GM19025 (cell line): ENCODE measurements at regions not wholly inside any gene's neighbourhood (a gene's known extent, or its start where the extent isn't known, plus 50 kb on each side); places are given as distances from the start of the nearest gene placed in this dataset.

ENCODE experiments used
- ATAC-seq: cut with Tn5 transposase; IDR thresholded peaks from one replicate; pipeline ENCODE4 v1.9.1; 2021; ENCODE audit warnings: mild to moderate bottlenecking, low read depth, moderate library complexity; ENCODE audit not compliant: unreplicated experiment

DNA sequence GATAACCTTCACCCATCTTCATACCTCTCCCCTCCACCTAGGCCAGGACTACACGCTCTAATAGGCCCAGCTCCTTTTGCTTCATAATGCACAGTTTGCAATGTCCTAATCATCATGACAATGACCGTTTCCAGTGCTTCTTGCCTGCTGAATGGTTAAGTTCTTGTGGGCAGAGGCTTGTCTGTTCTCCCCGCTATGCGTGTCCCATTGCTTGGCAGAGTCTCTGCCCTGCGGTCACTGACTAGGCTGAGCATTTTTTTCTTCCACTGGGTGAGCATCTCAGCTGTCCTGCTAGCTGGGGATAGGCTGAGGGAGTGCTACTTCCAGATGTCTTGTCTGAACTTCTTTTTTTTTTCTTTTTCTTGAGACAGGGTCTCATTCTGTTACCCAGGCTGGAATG is 314.7 kb downstream of the UQCRFS1 start:
- no peak for ATAC-seq

DNA sequence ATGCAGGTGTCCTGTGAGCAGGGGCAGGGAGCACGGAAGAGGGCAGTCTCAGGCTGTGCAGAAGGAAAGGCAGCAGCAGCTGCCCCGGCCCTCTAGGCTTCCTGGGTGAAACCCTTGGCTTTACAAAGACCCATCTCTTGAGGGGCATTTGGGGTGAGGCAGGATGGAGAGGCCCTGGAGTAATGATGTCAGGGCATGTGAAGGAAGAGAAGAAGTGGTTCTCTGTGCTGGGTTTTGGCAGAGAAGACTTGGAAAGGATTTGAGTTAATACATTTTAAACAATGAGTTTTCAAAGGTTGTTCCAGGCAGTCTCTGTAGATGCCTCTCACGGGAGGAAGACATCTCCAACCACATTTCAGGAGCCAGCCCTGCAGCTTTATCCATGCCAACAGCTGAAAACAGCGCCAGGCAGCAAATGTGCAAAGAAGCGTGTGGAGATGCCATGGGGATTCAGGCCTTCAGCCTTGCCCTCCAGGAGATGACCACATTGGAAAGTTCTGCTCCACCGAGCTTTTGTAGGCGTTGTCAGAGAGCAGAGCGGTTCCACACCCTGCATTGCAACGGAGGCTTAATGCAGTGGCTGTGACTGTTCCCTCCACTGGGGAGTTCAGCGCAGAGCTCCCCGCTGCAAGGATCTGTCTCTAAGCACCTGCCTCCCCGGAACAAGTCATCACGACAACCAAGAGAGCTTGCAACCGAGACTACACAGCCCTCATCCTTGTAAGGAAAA is 322.8 kb downstream of the UQCRFS1 start:
- no peak for ATAC-seq

DNA sequence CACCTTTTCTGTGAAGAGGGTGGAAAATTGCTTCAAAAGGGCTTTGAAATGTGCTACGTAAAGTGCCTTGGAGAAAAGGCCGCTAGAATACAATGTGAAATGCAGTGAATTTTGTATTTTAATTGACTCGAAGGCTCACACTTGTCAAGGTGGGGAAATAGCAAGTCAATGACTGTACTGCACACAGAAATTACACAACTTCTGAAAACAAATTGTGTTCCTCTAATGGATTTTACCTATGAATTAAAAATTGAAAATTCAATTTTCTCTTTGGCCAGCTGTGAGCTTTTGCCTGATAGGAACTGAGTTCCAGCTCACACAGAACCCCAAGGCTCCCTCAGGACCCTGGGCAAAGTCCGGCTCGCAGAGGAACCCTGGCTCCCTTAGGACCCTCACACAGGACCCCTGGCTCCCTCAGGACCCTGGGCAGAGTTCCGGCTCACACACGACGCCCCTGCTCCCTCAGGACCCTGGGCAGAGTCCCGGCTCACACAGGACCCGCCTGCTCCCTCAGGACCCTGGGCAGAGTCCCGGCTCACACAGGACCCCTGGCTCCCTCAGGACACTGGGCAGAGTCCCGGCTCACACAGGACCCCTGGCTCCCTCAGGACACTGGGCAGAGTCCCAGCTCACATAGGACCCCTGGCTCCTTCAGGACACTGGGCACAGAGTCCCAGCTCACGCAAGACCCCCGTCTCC is 324.9 kb downstream of the UQCRFS1 start:
- no peak for ATAC-seq

DNA sequence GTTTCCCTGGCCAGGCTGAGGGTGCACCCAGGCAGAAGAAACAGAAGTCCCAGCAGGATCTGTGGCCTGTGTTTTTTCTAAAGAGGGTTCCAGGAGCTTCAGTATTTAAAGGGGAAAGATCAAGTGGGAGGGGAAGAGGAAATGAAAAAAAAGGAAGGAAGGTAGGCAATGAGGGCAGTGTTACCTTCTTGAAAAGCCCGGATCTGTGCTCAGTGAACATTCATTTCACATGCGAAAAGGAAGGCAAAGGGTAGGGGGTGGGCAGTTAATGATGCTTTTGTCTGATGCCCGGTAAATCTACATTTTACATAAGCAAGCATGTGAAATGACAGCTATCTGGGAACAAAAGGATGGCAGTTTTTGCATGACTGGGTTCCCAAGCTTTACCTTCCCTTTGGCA is 326.2 kb downstream of the UQCRFS1 start:
- no peak for ATAC-seq

DNA sequence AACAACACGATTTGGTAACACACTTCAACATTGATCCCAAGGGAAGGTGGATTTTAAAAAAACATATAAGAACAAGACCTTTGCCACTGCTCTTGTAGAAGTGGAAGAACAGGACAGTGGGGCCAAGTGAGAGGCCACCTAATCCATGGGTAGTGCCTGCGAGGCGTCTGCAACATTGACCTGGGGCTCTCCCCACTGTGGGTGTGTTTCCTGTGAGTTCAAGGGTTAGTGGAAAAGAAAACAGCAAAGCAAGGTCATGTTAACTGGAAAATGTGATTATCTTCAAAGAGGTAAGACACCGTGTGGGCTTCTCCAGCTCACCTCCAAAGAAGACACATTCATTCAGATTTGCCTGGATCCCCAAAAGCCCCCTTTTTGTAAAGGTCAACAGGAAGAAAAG is 327.0 kb downstream of the UQCRFS1 start:
- ATAC-seq: no peak

DNA sequence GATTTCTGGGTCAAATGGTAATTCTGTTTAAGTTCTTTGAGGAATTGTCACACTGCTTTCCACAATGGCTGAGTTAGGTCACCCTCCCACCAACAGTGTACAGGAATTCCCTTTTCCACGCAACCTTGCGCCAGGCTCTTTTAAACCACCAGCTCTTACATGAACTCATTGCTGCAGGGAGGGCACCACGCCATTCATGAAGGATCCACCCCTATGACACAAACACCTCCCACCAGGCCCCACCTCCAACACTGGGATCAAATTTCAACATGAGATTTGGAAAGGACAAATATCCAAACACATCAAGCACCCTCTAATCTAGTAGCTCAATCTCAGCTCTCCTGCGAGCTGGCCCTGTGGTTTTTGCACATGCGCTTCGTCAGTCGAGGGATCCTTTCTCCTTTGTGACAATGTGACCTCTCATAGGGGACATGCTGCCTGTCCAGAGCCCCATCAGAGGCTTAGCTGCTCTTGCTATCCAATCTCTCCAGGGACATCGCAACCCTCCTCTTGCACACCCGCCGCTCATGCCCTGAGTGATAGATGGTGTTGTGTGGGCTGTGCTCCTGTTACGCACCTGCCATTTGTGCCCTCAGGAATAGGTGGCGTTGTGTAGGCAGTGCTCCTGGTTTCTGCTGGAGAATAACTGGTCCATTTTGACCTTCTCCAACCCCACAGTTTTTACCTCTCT is 328.0 kb downstream of the UQCRFS1 start:
- ATAC-seq: no peak

DNA sequence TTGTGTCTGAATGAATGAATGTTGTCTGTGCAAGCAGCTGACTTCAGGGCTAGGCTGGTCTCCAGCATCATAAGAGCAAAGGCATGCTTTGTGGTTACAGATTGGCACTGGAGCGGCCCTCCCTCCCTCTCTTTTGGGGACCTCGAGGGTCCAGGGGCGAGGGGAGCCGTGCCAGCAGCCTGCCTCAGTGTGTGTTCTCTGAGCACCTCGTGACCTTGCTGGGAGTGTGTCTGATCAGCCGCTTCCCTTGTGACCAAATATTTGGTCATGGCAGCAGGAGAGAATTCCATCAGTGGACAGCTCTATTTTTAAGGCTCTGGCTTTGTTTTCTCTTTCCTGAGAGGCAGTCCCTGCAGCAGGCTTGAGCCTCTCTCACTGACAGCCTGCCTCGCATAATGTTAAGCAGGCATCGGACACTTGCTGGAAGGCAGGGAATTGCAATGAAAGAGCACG is 329.7 kb downstream of the UQCRFS1 start:
- no peak for ATAC-seq

DNA sequence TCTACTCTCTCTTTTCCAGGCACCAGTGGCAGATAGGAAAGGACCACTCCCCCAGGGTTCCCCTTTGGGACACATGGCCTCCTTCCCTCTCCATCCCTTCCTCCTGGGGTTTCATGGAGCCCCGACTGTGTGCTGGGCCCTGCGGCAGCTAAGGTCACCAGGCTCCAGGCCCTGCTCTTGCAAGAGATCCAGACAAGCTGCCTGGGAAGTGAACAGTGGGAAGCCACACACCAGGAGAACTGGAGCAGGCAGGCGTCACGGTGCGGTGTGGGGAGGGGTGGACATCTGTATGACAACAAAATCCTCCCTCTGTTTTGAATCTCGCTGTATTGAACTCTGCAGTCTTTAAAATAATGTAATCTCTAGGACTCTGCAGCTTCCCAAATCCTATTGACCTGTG is 330.1 kb downstream of the UQCRFS1 start:
- no peak for ATAC-seq

DNA sequence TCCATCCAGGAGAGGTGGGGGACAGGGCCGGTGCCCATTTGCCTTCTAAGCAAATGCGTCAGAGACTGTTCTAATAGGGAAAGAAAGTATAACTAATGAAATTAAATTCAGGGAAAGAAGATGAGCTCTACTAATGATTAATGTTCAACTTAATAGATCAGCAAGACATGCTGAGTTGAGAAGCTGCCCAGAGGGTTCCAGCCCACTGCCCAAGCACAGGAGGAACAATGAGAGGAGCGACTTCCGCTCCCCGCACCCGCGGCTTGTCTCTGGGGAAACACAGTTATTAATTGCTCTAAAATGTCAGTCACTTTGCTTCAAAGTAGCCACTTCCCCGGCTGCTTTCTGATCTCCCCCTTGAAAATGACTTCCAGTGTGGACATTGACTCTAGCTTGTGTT is 331.3 kb downstream of the UQCRFS1 start:
- no peak for ATAC-seq

DNA sequence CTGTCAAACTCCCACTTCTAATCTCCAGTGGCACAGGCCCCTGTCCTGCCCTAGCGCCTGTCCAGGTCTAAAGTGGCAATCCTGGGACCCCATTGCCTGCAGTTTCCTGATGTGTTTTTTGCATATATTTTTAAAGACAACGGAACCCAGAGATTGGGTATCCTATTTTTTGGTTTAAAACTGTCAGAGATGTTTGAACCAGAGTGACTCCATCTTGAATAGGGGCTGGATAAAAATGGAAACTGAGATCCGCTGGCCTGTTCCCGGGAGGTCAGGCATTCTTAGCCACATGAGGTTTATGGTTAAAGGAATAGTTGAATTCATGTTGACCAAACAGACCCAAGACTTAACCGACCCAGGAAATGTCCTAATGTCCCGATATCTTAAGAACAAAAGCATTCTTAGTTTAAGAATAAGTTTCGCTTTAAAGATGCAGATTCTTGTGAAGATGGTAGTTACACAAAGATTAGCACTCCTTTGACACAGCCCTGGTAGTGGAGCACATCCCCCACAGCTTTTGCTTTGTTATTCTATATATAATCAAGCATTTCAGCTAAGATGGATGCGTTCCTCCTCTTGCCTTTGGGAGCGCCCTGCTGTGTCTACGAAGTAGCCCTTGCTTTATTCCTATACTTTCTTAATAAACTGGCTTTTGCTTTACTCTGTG is 332.1 kb downstream of the UQCRFS1 start:
- ATAC-seq: no peak

DNA sequence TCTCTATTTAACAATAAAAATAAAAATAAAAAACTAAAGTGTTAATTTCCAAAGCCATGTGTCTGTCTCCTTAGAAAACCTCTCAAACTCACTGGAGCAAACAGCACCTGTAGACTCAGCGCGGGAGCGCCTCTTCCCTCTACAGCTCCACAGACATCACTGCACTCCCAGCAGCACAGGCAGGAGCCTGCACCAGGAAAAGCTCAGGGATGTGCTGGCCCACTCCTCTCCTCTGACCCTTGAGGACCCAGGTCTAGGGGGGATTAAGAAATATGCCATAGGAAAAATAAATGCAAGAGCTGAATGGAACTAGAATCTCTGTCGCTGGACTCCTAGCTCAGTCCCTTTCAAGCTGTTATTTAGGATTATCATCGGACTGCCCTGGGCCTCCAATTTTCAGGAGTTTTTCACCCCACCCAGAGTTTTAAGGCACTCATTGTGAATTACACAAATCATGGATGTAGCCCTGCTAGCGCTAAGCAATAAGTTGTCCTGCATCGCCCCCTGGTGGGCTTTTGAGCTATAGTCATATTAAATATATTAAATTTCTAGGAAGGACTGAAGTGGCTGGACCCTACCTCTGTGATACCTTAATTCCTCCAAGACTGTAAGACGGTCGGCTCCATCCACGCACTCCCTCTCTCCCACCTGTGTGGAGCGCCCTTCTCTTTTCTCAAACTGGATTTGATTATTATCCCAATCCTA is 333.9 kb downstream of the UQCRFS1 start:
- no peak for ATAC-seq

DNA sequence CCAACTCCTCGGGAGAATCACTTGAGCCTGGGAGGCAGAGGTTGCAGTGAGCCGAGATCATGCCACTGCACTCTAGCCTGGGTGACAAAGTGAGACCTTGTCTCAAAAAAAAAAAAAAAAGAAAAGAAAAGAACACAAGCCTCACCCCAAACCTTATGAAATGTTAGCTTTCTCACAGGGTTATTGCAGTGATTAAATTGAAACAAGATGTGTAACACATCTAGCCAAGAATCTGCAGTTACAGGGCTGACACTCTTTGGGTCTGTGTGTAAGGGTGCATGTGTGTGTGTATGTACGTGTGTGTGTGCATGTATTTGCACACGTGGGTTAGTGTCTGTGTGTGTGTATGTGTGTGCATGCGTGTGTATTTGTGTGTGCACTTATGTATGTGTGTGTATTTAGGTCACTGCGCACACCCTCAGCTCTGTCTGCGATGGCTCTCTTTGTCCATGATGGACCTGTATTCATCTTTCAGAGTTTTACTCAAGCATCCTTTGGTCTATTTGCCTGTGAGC is 336.3 kb downstream of the UQCRFS1 start:
- no peak for ATAC-seq

DNA sequence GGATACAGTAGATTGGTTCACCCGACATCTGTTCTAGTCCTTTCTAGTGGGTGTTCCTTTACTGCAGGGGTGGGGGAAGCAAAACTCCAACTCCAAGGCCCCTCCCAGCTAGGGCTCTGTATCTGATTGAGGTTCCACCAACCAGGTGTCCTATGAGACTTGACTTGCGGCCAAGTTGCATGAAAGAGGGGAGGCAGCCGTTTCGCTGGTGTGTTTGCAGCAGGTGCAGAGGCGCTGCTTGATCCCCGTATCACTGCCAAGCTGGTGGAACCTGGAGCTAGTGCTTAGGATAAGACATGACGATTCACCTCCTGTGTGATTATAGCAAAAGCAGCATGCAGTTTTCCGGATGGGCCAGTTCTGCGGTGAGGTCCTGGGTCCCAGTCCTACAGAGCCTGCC is 338.2 kb downstream of the UQCRFS1 start:
- no peak for ATAC-seq

DNA sequence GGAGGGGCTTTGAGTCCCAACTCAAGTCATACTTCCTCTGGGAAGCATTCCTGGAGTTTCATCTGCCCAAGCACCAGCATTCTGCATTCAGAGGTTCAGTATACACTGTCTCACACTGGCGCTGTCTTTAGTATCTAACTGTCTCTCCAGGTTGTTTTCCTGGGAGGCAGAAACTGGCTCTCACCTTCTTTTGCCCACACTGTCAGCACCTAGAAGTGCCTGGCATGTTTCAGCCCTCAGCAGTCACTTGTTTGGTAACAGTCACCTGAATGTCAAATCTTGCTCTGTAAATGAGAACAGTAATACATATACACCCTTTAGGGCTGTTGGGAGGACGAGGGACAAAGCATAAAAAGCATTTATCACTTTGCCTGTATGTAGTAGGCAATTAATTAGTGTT is 339.6 kb downstream of the UQCRFS1 start:
- no peak for ATAC-seq

DNA sequence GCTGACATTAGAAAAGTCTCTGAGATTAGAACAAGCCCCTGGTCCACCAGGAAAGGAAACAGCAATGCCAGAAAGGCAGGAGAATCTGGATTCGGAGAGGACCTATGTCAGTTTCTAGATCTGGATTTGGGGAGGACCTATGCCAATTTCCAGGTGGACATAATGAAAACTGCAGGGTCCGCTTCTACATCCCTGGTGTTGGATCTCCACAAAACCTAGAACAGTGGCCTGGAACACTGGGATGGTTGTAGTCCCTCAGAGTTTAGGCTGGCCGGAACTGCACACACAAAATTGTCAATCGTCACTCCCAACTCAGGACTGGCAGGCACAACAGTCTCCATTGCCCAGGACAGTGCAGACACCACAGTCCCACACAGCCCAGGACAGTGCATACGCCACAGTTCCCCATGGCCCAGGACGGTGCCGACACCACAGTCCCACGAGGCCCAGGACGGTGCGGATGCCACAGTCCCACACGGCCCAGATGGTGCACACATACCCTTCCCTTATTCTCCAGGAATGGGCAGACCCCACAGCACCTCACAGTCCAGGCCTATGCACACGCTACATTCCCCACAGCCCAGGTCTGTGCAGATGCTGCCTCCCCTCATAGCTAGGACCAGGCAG is 341.7 kb downstream of the UQCRFS1 start:
- no peak for ATAC-seq

DNA sequence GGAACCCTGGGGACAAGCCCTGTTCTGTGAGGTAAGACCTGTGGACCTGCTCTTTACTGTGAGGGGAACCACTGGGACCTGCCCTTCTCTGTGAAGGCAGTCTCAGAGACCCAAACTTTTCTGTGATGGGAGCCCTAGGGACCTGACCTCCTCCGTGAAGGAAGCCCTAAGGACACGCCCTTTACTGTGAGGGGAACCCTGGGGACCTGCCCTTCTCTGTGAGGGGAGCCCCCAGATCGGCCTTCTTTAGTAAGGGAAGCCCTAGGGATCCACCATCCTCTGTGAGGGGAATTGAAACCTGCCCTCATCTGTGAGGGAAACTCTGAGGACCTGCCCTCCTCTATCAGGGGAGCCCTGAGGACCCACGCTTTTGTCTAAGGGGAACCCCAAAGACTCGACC is 343.5 kb downstream of the UQCRFS1 start:
- no peak for ATAC-seq

DNA sequence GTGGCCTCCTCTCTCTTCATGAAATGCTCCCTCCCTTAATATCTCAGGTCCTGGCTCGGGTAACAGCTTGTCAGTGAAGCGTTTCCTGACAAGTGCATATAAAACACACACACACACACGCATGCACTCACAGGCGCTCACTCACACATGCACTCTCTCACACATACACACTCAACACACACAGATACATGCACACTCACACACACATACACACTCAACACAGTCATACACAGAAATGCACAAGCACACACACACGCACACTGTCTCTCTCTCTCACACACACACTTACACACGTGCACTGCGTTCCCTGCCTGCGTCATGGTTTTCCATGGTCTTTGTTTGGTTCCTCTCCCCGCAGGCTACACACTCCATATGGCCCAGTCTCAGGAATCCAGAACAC is 344.1 kb downstream of the UQCRFS1 start:
- no peak for ATAC-seq

DNA sequence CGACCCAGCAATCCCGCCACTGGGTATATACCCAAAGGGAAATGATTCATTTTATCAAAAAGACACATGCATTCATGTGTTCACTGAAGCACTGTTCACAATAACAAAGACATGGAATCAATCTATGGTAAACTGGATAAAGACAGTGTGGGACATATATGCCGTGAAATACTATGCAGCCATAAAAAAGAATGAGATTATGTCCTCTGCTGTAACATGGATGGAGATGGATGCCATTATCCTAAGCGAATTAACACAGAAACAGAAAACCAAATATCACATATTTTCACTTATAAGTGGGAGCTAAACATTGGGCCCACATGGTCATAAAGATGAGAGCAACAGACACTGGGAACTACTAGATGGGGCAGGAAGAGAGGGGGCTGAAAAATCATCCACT is 345.0 kb downstream of the UQCRFS1 start:
- ATAC-seq: no peak

DNA sequence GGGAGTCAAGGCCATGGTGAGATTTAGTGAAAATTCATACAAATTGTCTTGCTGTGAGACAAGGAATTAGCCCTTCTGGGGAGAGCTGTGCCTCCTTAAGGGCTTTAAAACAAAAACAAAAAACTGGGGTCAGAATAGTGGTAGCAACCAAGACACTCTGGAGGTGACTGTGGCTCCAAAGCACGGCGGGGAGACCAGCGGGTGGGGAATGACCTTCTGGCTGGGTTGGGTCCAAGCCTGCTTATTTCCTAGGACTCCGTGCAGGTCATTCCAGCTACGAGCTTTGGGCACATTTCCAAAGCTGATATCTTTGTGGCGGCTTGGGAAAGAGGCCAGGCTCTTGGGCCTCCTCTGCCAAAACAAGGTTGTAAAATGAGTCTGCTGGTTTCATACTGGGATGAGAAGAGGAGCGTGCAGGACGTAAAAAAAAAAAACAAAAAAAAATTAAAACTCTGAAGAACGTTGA is 348.3 kb downstream of the UQCRFS1 start:
- ATAC-seq: no peak

DNA sequence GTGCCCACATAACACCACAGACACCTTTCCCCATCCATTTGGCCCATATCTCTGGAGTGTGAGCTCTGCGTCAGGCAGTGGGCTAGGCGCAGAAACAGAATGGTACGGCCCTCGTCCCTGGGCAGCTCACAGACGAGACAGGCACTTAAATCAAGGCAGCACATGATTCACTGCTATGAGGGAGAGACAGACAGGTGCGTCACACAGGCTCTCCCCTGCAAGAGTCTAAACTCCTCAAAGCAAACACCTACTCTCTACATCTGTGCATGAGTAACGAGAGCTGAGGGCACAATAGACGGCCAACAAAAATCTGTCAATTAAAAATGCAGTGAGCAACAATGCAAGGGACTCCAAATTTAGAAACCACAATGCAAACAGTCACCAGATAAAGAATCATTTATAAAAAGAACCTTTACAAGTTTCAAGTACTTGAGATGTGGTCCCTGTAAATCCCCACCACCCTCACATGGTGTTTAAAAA is 348.9 kb downstream of the UQCRFS1 start:
- no peak for ATAC-seq
